ENCODE measurements at regions not wholly inside any gene's neighbourhood (a gene's known extent, or its start where the extent isn't known, plus 50 kb on each side); places are given as distances from the start of the nearest gene placed in this dataset.

DNA sequence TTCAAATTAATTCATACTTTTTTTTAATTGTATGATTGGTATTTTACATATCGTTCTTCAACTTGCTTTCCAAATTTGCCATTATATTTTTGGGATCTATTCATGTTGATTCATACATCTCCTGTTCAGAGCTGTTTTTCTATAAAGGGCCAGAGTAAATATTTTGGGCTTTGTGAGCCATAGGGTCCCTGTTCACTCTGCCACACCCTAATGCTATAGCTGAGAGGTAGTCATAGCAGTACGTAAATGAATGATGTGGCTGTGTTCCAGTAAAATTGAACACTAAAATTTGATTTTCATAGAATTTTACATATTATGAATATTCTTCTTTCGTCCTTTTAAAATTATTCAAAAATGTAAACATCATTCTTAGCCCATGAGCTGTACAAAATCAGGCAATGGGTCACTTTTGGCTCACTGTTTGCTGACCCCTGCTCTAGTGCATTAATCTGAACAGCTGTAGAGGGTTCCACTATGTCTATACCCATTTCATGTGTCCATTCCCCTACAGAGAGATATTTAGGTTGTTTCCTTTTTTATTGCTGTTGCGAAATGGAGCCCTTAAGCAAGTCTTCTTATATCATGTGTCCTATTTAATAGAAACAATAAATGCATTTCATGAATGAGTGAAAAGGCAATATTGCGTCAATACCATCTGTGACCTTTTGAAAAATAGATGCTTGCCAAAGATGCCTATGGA, 136.4 kb upstream of the SALL4 start:
- Mint-ChIP-seq H3K27me3 (ENCODE audit: low read depth) (peaks cover 6% of the 10 kb centered on the region), H3K4me3 (no peak overlapping the region), H3K36me3 (ENCODE audit: low read depth) (no peaks in the 10 kb centered on the region), H3K9me3 (no peaks in the 10 kb centered on the region), H3K4me1 (peaks cover 19% of the 10 kb centered on the region), H3K27ac (no peak overlapping the region)
- no peak for TF ChIP-seq CTCF (IDR thresholded peaks at IDR 0.05; ENCODE audit: unreplicated experiment in 3 of 3)

DNA sequence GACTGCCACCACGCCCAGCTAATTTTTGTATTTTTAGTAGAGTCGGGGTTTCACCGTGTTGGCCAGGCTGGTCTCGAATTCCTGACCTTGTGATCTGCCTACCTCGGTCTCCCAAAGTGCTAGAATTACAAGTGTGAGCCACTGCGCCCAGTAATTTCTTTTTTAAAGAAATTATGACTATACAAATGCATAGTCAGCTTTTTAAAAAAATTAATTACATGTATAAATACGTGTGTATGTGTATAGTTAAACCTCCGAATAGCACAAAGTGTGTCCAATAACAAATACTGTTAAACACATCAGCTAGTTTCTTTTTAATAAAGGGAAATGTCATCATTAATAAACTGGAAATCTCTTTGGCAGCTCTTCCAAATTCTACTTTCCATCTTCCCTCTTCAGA, 135.5 kb upstream of the SALL4 start:
- Mint-ChIP-seq H3K27me3 (ENCODE audit: low read depth) (peaks cover 6% of the 10 kb centered on the region), H3K4me3 (no peak overlapping the region), H3K9me3 (no peaks in the 10 kb centered on the region), H3K27ac (no peak overlapping the region), H3K36me3 (ENCODE audit: low read depth) (no peaks in the 10 kb centered on the region), H3K4me1 (peaks cover 23% of the 10 kb centered on the region)
- TF ChIP-seq CTCF (IDR thresholded peaks at IDR 0.05; ENCODE audit: unreplicated experiment in 3 of 3): no peak

DNA sequence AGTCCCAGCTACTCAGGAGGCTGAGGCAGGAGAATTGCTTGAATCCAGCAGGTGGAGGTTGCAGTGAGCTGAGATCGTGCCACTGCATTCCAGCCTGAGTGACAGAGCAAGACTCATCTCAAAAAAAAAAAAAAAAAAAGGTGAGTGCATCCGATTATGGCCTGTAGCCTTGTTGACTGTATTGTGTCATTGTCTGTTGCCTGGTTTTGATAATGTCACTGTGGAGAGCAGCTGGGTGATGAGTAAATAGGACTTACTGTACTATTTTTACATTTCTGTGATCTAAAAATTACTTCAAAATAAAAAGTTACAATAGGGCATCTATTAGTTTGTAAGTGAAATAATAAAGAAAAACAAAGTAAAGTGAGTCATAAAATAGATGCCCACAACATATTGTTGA, 134.1 kb upstream of the SALL4 start:
- H3K27ac Mint-ChIP-seq: peak overlapping the region in 1 of 3 experiments; percentile 54
- no peak for TF ChIP-seq CTCF (IDR thresholded peaks at IDR 0.05; ENCODE audit: unreplicated experiment in 3 of 3)
- no peaks in the 10 kb centered on the region for H3K36me3 Mint-ChIP-seq (ENCODE audit: low read depth)
- H3K4me1 Mint-ChIP-seq: peaks cover 27% of the 10 kb centered on the region
- H3K27me3 Mint-ChIP-seq (ENCODE audit: low read depth): peaks cover 6% of the 10 kb centered on the region
- peaks cover 3% of the 10 kb centered on the region for H3K9me3 Mint-ChIP-seq
- H3K4me3 Mint-ChIP-seq: no peak overlapping the region

DNA sequence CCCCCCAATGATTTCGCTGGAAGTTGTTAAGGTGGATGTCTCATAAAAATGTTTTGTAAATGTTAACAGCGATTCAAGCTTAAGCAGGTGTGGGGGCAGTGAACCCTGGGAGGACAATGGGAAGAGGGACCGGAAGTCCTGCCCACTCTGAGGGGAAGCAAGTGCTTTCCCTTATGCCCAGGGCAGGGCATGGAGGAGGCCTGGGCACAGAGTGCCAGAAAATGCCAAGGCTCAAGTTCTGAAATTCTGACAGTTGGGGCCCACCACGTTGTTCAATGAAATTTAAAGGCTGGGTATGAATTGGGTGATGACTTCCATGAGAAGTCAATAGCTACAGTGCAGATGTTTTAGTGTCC, 132.7 kb upstream of the SALL4 start:
- peaks cover 6% of the 10 kb centered on the region for H3K27me3 Mint-ChIP-seq (ENCODE audit: low read depth)
- no peak overlapping the region for H3K4me3 Mint-ChIP-seq
- no peak for TF ChIP-seq CTCF (IDR thresholded peaks at IDR 0.05; ENCODE audit: unreplicated experiment in 3 of 3)
- peak overlapping the region; percentile 12 to 83 (median 63) for H3K27ac Mint-ChIP-seq
- no peaks in the 10 kb centered on the region for H3K36me3 Mint-ChIP-seq (ENCODE audit: low read depth)
- H3K4me1 Mint-ChIP-seq: peaks cover 34% of the 10 kb centered on the region
- H3K9me3 Mint-ChIP-seq: peaks cover 4% of the 10 kb centered on the region

GRCh38 chr20:51934301-51935002, 132.1 kb upstream of the SALL4 start:
- Mint-ChIP-seq H3K4me1 (peaks cover 34% of the 10 kb centered on the region), H3K9me3 (peaks cover 4% of the 10 kb centered on the region), H3K27me3 (ENCODE audit: low read depth) (peaks cover 6% of the 10 kb centered on the region), H3K36me3 (ENCODE audit: low read depth) (no peaks in the 10 kb centered on the region), H3K27ac (peak overlapping the region; percentile 12 to 83 (median 63)), H3K4me3 (peak overlapping the region; percentile 28 to 46 (median 46))
- no peak for TF ChIP-seq CTCF (IDR thresholded peaks at IDR 0.05; ENCODE audit: unreplicated experiment in 3 of 3)

Measured in nephron (organoid).